NCI-H82 treated with DMSO at 0.1 percent for 48 hours (cell line): ENCODE measurements at regions not wholly inside any gene's neighbourhood (a gene's known extent, or its start where the extent isn't known, plus 50 kb on each side); places are given as distances from the start of the nearest gene placed in this dataset.

Source experiments
- DNase-seq: peaks from one replicate; lab custom pipeline; 2025; ENCODE audit not compliant: unreplicated experiment; lab: John Stamatoyannopoulos, UW

- DNase-seq = no peak
Observed at GRCh38 chr4:19803406-19803805, 448.3 kb upstream of the SLIT2 start.

- no peak for DNase-seq
Observed at GRCh38 chr4:19793831-19794230, 457.9 kb upstream of the SLIT2 start.

GRCh38 chr4:19791422-19792123 lies 460.1 kb upstream of the SLIT2 start:
- no peak for DNase-seq

GRCh38 chr4:19786616-19787015 lies 465.1 kb upstream of the SLIT2 start:
- DNase-seq = no peak

GRCh38 chr4:19783667-19784223 lies 468.0 kb upstream of the SLIT2 start:
- no peak for DNase-seq

- DNase-seq = no peak
Observed at GRCh38 chr4:19780871-19781270, 470.8 kb upstream of the SLIT2 start.

- no peak for DNase-seq
Observed at GRCh38 chr4:19776929-19777328, 474.8 kb upstream of the SLIT2 start.

GRCh38 chr4:19776021-19776459 lies 475.7 kb upstream of the SLIT2 start:
- DNase-seq = no peak

GRCh38 chr4:19774690-19775256 lies 476.9 kb upstream of the SLIT2 start:
- DNase-seq = no peak

- DNase-seq = no peak
Observed at GRCh38 chr4:19772581-19772980, 479.1 kb upstream of the SLIT2 start.

- DNase-seq = no peak
Observed at GRCh38 chr4:19756661-19757060, 495.0 kb upstream of the SLIT2 start.

GRCh38 chr4:19752599-19752998 lies 499.1 kb upstream of the SLIT2 start:
- no peak for DNase-seq

GRCh38 chr4:19748519-19749479 lies 502.9 kb upstream of the SLIT2 start:
- DNase-seq = no peak

GRCh38 chr4:19746377-19746776 lies 505.3 kb upstream of the SLIT2 start:
- no peak for DNase-seq

- no peak for DNase-seq
Observed at GRCh38 chr4:19743115-19743638, 508.5 kb upstream of the SLIT2 start.

GRCh38 chr4:19739101-19739651 lies 512.5 kb upstream of the SLIT2 start:
- DNase-seq = no peak

GRCh38 chr4:19736968-19737756 lies 514.5 kb upstream of the SLIT2 start:
- DNase-seq = no peak

- no peak for DNase-seq
Observed at GRCh38 chr4:19735012-19735411, 516.7 kb upstream of the SLIT2 start.

GRCh38 chr4:19729886-19730651 lies 521.6 kb upstream of the SLIT2 start:
- no peak for DNase-seq
